HG03442 (cell line): ENCODE measurements at regions not wholly inside any gene's neighbourhood (a gene's known extent, or its start where the extent isn't known, plus 50 kb on each side); places are given as distances from the start of the nearest gene placed in this dataset.
"Not testable (repeated sequence)": the region's sequence is repeated elsewhere in the genome, so short reads cannot be mapped to it uniquely, and the experiment has no call there.

ENCODE experiments used
- ATAC-seq: cut with Tn5 transposase; IDR thresholded peaks from one replicate; pipeline ENCODE4 v1.9.1; 2021; ENCODE audit warnings: mild to moderate bottlenecking, moderate library complexity; ENCODE audit not compliant: unreplicated experiment

DNA sequence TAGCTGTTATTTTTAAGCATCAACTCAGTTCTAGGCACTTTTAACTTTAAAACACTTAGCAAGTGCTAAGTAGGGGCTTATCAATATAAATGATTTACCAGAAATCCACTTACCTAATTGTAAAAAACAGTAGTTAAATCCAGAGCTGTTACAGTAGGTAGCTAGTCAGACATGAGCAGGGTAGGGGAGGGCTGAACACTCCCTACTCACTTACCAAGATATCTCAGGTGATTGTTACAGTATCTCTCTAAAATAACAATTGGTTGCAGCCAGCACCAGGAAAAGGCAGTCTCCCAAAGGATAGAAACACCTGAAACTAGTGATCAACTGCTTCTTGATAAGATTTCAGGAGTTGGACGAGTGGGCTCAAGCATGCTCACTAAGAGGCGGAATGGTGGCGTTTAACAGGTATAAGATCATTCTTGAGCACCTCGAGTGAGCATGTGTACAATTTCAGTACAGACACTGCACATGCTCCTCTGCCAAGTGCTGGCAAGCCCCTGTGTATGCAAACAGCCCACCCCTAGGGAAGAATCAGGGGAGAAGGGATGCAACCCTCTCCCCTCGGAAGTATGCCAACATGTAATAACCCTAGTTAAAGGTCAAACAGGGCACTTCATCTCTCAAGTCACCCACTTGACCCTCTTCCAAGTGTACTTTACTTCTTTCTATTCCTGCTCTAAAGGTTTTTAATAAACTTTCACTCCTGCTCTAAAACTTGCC, 1113.6 kb upstream of the SEL1L start:
- no peak for ATAC-seq

DNA sequence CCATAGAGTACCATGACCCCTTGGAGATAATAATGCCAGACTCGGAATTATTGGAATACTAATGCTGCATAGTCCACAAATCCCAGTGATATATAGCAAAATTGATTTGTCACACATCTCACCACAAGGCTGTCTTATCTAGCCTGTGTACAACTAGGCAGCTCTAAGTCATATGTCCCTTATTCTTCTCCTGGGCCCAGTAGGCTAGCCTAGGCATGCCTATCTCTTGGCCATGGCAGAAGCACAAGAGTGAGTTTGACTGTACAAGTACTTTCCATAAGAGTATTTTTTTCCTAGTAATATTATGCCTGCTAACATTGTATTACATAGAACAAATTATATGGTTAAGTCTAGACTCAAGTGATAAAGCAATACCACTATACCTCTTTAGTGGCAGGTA, 1122.1 kb upstream of the SEL1L start:
- ATAC-seq, result no peak

DNA sequence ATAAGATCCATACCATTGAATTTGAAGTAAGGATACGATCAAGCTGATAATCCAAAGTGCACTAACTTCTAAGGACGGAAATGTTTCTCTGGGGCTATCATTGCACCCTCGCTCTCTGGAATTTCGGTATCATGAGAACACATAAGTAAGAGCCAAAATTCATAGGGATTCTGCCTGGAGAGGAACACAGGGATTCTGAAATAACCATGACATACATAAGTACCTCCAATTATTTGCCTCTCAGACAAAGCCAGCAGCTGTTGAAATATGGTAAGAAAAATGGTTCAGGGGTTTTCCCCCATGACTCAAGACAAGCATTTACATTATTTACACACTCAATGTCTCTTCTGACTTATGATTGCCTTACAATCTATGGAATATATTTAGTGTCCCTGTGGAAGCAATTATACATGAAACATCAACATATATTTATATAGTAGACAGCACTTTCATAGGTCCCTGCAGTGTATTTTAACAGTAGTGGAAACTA, 1123.6 kb upstream of the SEL1L start:
- no peak for ATAC-seq

DNA sequence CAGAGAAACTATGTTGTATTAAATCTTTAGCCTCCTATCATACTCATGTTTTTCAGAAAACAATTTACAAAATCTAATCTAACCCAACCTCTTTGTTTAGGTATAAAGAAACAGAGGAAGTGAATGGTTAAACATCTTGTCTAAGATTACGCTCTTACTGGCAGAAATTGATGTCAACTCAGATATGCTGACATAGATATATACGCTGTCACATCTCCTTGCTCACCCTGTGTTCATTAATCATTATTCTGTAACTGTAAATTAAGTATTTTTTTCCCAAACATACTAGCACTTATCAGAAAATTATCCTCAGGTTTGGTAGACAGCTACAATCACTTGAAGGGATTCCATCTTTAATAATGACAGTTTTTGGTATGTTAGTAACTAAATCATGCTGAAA, 1127.6 kb upstream of the SEL1L start:
- no peak for ATAC-seq

DNA sequence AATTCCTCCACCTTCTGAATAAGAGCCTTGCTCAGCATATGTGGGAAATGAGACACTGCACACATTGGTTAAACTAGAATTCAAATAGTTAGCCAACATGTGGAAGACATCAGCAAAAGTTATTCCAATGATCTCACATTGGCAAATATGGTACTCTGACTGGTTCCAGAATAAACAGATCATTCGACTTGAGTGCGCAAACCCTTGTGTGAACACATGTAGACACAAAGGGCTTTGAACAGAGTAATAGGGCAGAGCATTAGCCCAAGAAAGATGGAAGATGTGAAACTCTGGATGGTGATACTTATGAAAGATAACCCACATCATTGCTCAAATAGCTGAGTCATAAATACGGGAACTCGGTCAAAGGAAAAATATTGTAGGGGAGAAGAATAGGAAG, 1133.4 kb upstream of the SEL1L start:
- no peak for ATAC-seq

DNA sequence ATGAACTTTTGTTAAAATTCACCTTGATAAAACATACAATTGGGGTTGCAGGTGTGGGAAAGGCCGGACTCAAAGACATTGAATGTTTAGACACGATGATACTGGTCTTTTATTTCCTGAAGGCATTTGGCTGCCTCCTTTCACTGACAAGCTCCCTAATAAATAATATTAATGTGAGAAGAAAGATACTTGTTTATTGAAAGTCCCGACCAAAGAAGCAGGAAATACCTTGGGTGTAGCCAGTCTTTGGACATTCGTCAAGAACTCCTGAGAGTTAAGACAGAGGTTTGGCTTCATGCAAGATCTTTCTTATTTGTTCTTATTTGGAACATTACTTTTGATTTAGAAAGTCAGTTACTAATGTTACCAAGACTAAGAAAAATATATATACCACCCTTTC, 1133.8 kb upstream of the SEL1L start:
- ATAC-seq, result no peak

DNA sequence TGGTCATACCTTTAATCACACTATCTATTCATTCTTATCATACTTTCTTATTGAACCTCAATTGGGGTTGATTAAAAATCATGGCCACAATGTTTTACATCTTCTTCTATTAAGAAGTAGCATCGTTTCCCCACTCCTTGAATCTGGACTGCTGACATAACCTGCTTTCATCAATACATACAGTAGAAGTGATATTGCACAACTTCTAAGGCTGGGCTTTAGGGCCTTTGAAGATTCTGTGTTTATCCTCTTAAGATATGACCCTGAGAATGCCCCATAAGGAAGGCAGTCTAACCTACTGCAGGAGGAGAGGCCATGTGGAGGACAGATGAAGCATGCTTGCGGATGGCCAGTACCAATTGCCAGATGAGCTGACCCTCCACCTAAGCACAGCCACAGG, 1142.8 kb upstream of the SEL1L start:
- no peak for ATAC-seq

DNA sequence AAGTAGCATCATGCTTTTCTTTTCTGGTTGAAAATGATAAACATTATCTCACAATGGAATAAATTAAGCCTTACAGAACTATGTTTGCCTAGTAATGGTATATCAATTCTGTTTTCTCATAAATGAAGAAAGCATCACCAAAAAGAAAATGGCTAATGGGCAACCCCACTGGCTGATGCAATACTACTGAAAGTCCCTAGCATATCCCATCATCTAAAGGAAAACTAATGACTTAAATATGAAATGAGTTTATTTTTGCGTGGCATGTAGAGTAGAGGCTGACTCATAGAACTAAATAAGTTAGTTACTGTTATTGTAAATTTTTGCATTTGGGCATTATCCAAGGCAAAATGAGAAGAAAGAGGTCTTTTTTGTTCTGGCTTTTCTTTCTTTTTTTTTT, 1156.3 kb upstream of the SEL1L start:
- no peak for ATAC-seq

DNA sequence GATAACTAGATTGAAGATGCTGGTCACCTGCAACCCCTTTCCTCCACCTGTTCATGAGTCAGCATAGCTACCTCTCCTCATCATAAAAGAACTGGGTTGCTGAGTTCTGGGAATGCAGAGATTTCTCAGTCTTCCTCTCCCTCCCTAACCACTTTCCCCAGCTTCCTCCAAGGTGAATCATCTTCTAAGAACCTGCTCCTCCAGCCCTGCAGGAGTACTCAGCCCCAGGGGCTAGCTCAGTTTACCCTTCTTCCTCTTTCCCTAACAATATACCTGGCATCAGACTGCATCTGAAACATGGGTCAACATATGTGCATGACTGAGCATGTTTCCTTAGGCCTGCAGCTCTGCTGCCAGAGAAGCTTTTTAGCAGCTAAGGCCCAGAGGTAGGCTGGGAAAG, 1157.5 kb upstream of the SEL1L start:
- not testable (repeated sequence) for ATAC-seq

DNA sequence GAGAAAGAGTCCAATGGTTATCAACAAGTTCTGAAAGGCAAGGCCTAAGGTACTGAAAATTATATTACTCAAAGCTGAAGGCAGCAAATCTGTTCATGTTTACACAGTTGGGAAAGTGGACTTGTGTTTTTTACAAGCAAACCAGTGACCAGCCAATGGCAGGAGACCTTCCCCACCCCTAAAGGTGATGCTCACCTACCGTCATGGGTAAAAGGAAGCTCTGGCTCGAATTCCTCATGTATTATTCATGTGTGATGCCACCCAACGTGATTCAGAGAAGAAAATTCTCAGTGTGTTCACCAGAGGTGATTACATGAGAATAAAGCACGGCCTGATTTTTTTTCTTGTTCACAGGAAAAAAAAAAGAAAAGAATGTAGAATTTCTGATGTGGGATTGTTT, 1161.2 kb upstream of the SEL1L start:
- ATAC-seq, result no peak

DNA sequence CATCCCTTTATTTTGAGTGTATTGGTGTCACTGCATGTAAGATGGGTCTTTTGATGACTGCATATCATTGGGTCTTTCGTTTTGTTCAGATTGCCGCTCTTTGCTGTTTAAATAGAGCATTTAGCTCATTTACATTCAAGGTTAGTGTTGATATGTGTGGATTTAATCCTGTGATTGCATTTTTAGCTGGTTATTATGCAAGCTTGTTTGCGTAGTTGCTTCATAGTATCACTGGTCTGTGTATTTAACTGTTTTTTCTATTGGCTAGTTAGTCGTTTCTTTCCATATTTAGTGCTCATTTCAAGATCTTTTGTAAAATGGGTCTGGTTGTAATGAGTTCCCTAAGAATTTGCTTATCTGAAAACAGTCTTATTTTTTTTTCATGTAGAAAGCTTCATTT, 1170.6 kb upstream of the SEL1L start:
- no peak for ATAC-seq

DNA sequence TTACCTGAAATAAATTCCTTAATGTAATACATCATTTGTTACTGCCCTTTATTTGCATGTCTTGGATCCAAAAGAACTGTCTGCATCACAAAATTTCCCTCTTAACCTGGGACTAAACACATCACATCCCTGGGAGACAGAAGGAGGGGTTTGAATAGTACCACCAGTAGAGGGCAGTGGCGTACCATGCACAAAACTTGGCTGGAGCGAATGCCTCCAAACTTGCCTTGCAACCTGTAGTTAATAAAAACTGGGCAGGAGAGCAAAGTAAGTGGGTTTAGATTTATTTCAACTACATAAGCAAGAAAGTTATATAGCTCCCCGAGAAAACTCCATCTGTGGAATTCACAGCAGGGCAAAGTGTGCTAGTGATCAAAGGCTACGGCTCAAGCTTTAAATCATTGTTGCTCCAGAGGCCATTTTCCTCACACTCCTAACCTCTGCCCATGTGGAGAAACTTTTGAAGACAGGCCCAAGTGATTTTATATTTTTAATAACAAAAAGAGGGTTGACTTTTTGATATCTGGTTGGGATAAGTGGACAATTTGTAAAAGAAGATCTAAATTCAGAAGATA, 1176.7 kb upstream of the SEL1L start:
- peak; percentile 64 for ATAC-seq

DNA sequence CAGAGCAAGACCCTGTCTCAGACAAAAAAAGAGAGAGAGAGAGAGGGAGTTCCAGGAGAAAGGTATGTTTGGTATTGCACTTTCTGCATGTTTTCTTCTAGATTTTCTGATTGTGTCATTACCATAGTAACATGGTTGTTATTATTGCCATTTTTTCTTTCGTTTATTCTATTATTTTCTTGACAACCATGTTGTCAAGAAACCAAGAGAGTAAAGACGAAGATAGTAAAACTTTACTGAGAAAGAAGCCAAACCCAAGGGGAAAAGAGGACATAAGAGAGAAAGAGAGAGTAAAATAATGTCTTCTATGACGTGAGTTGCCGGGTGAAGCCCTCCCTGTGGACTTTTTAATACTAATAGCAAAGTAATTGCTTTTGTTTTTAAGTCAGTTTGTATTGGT, 1186.0 kb upstream of the SEL1L start:
- ATAC-seq, result no peak

DNA sequence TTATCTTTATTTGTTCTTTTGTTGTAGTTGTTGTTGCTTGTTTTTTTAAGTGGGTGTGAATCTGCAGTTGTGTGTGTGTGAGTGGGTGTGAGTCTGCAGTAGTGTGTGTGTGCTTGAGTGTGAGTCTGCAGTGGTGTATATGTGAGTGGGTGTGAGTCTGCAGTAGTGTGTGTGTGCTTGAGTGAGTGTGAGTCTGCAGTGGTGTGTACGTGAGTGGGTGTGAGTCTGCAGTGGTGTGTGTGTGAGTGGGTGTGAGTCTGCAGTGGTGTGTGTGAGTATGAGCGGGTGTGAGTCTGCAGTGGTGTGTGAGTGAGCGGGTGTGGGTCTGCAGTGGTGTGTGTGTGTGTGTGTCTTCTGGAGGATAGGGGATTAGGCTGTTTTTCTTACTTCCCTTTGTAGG, 1186.8 kb upstream of the SEL1L start:
- no peak for ATAC-seq

DNA sequence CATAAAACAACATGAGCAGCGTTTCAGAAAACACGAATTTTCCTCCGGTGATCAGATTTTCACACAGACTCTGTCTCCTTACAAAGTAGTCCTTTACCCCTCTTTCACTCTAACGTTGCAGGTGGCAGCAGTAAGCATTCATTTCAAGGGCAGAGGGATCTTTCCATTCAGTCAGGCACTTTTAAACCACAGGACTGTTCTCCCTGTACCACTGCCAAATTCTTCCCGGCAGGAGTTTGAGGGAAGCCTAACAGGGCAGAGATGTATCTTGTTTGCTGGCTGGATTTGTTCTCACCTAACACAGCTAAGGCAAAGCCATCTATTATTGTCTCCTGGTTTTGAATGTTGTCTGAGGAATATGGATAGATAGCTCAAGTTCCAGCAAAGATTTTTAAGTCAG, 1187.3 kb upstream of the SEL1L start:
- no peak for ATAC-seq

DNA sequence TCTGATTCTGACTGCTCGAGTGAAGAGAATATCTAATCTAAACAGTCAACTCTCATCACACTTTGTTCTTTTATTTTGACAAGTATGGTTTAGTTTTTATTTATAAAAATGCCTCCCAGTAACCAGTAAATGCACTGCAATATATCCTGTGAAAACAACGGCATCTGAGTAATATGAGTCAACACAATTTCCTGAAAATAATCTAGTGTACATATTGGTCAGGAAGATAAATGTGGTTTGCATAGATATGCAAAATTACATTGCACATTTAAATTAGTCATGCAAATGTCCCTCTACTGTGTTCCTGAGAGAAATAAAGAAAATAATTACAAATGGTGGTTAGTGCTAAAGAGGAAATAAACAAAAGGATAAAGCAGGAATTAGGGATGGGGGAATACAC, 1190.7 kb upstream of the SEL1L start:
- no peak for ATAC-seq

DNA sequence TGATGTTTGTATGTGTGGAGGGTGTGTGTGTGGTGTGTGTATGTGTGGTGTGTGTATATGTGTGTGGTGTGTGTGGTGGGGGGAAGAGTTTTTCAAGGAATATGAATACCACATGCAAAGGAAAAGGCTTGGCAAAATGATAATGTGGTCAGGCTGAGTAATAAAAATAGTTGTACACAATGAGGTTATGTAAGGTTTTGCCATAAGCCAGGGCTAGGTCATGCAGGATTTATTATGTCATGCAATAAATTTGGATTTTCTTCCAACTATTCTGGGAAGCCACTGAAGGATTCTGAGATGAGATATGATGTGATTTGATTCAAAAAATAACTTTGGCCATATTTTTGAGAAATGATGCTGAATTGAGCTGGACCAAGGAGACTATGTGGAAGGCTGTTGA, 1191.6 kb upstream of the SEL1L start:
- ATAC-seq, result no peak

DNA sequence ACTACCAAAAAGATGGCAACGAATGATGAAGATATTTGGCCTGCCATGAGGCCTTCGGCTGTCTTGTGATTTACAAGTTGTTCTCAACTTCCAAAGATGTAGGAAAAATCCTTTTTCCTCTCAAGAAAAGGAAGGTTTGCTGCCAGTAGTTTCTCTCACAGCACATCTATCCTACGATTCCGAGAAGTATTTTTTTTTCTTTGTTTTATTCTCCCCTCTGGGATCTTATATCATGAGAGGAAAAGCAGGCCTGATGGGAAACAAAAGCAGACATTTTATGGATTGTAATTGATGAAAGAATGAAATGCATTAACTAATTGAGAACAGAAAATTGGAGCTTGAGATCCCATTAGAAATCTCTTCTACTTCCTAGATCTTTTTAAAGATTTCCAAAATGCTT, 1197.9 kb upstream of the SEL1L start:
- no peak for ATAC-seq

DNA sequence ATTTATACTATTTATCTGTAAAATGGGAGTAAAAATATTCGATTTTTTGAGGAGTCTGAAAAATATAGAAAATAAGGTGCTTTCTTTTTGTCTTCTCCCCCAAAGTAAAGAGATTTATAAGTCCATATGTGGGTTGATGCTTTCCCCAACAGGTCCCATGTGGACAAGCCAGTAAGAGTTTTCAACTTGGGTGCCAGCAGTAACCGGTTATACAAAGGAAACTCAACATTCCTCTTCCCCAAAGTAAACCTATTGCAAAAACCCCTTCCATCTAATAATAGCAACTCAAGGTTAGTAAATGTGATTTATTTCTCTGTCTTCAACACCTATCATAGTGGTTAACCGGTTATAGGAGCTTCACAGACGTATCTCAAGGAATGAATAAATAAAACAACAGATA, 1206.9 kb upstream of the SEL1L start:
- no peak for ATAC-seq

DNA sequence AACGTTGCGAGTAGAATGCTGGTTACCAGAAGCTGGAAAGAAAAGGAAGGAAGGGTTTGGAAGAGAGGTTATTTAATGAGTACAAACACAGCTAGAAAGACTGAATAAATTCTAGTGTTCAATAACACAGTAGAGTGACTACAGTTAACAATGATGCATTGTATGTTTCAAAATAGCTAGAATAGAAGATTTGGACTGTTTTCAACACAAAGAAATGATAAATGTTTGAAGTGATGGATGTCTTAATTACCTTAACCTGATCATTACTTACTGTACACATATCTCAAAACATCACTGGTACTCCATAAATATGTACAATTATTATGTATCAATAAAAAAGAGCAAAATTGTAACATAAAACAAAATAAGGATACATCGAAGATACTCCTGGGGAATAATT, 1221.8 kb upstream of the SEL1L start:
- no peak for ATAC-seq

DNA sequence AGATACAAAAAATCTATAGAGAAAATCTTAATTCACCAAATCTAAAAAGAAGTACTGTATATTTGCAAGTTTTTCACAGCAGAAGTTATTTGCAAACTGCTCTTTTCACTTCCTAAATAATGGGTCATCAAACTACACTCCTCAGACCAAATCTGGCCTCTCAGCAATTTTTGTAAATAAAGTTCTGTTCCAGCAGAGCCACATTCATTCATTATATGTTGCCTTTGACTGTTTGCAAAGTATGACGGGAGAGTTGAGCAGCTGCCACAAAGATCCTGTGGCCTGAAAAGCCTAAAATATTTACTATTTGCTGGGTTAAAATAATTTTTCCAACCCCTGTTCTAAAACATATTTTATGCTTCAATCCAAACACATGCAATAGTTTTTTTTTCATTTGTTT, 1222.3 kb upstream of the SEL1L start:
- no peak for ATAC-seq

DNA sequence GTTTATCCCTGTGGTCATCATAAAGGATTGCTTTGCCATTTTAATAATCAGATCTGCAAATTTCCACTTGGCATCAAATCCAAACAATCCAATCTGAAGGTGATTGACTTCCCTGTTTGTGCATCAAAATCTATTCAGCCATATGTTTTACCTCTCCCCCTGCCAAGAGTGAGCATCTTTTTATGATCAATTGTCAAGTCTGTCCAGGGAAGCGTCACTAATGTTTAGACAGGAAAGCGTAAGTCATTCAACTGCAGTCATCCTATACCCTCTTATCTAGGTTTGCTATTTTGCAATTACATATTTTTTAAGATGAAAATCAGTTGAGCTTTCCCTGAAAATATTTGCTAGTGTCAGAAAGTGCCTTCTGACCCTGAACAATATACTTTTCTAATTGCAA, 1224.1 kb upstream of the SEL1L start:
- ATAC-seq, result no peak

DNA sequence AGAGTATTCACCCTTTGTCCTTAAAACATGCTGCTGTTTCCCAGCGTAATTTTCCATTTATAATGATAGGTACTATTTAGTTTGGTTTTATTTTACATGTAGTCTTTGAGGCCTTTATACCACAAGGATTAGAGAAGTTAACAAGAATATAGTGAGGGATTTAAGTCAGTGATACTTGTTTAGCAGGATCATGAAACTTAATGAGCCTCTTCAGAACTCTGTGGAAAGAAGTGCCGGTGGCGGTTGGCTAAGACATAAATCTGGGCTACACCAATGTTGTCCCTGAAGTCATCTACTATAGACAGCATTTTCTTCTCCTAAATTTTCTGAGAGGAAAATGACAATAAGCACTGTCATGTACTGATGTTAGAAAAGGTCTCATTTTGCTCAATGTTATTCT, 1226.0 kb upstream of the SEL1L start:
- no peak for ATAC-seq
